Gastrocnemius medialis (tissue), 4 donors: ENCODE measurements at regions not wholly inside any gene's neighbourhood (a gene's known extent, or its start where the extent isn't known, plus 50 kb on each side); places are given as distances from the start of the nearest gene placed in this dataset.
"Not testable (repeated sequence)": the region's sequence is repeated elsewhere in the genome, so short reads cannot be mapped to it uniquely, and the experiment has no call there.

Source experiments
- ATAC-seq, 2 donors: fragments of 150-250 bp; one replicate each; pipeline ENCODE4 v1.9.1; 2016
- DNase-seq, 2 donors: peaks; one replicate each; pipeline ENCODE4 v3.0.0-alpha.2; 2019
- H3K27ac ChIP-seq, 4 donors: fragments of 200-600 bp; sonication (generic); 1 replicate in 1 of 4; 2 replicates in 3 of 4; pipeline ENCODE4 v1.5.1; 2016 to 2018; ENCODE audit warnings: mild to moderate bottlenecking in 2 of 4, moderate library complexity in 1 of 4
- H3K27me3 ChIP-seq, 3 donors: fragments of 200-600 bp; sonication (generic) in 2 of 3; 1 replicate in 1 of 3; 2 replicates in 2 of 3; pipeline versions ENCODE4 v1.5.1 to v1.6.0; 2016 to 2019; ENCODE audit warnings: mild to moderate bottlenecking in 1 of 3, moderate library complexity in 1 of 3
- H3K36me3 ChIP-seq, 2 donors: fragments of 200-600 bp; sonication (generic) in 1 of 2; one replicate each; pipeline ENCODE4 v1.5.1; 2017 to 2018
- H3K4me1 ChIP-seq, 2 donors: fragments of 200-600 bp; sonication (generic) in 1 of 2; one replicate each; pipeline ENCODE4 v1.5.1; 2016 to 2017; ENCODE audit warnings: mild to moderate bottlenecking in 2 of 2
- H3K4me3 ChIP-seq, 4 donors: fragments of 200-600 bp; sonication (generic) in 3 of 4; 1 replicate in 1 of 4; 2 replicates in 3 of 4; pipeline ENCODE4 v1.5.1; 2016 to 2019; ENCODE audit warnings: mild to moderate bottlenecking in 2 of 4
- H3K9me3 ChIP-seq, 3 donors: fragments of 200-600 bp; sonication (generic) in 2 of 3; 1 replicate in 1 of 3; 2 replicates in 2 of 3; pipeline ENCODE4 v1.5.1; 2016 to 2019
- POLR2A ChIP-seq, 2 donors: fragments of 450-650 bp; IDR thresholded peaks; one replicate each; pipeline ENCODE4 v1.6.1; 2017; ENCODE audit warnings: antibody characterized with exemption in 2 of 2, mild to moderate bottlenecking in 2 of 2, moderate library complexity in 2 of 2
- in situ Hi-C, 4 donors: fragments of 200-750 bp; cut with MboI; loops; one replicate each; pipeline versions ENCODE4 v1.15.0 to v1.8.0; 2017; ENCODE audit warnings: low sequenced_read_pairs in 4 of 4
- intact Hi-C: fragments of 100-400 bp; cut with DNase I; formaldehyde crosslinking; loops from one replicate; pipeline ENCODE4 v1.15.1; 2023; ENCODE audit warnings: low total_unique reads
- TF ChIP-seq, protein P1 (sequence below), 5 experiments: fragments of 450-650 bp in 3 of 5; fragments of 200-600 bp in 2 of 5; sonication (generic) in 2 of 5; IDR thresholded peaks in 4 of 5; conservative IDR thresholded peaks in 1 of 5; 1 replicate in 4 of 5; 2 replicates in 1 of 5; pipeline ENCODE4 v1.5.1; 2016 to 2019; ENCODE audit warnings: antibody characterized with exemption in 5 of 5, mild to moderate bottlenecking in 3 of 5, moderate library complexity in 3 of 5

DNA sequence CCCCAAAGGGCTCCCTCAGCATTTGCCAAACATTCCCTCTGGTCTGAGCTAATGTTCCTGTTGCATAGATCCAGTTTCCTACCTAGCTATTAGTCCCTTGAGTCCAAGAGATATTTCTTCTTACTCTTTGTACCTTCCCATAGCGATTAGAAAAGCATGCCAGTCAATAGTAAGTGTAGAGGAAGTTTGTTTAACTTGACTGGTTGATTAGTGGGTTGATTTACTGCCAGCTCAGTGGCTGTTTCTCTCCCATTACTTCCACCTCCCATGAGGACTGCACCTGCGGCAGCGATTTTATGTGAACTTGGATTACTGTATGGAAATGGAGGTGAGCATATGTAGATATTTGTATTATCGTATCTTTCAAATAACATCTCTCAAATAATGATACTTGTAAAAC is 1748.4 kb upstream of the CELF4 start:
- H3K27ac ChIP-seq = no peak overlapping the region
- DNase-seq (no peak), ATAC-seq (no peak)
- no peak for TF ChIP-seq POLR2A (IDR thresholded peaks at IDR 0.05)
- TF ChIP-seq, protein P1, sequence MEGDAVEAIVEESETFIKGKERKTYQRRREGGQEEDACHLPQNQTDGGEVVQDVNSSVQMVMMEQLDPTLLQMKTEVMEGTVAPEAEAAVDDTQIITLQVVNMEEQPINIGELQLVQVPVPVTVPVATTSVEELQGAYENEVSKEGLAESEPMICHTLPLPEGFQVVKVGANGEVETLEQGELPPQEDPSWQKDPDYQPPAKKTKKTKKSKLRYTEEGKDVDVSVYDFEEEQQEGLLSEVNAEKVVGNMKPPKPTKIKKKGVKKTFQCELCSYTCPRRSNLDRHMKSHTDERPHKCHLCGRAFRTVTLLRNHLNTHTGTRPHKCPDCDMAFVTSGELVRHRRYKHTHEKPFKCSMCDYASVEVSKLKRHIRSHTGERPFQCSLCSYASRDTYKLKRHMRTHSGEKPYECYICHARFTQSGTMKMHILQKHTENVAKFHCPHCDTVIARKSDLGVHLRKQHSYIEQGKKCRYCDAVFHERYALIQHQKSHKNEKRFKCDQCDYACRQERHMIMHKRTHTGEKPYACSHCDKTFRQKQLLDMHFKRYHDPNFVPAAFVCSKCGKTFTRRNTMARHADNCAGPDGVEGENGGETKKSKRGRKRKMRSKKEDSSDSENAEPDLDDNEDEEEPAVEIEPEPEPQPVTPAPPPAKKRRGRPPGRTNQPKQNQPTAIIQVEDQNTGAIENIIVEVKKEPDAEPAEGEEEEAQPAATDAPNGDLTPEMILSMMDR (IDR thresholded peaks at IDR 0.05 in 4 of 5, conservative IDR thresholded peaks at IDR 0.05 in 1 of 5) = no peak
- no peaks in the 10 kb centered on the region for H3K9me3 ChIP-seq
- no peaks in the 10 kb centered on the region for H3K4me1 ChIP-seq
- no peaks in the 10 kb centered on the region for H3K27me3 ChIP-seq
- intact Hi-C loops = no loop called here
- H3K4me3 ChIP-seq = no peak overlapping the region
- H3K36me3 ChIP-seq = no peaks in the 10 kb centered on the region
- in situ Hi-C loops = no loop called here

DNA sequence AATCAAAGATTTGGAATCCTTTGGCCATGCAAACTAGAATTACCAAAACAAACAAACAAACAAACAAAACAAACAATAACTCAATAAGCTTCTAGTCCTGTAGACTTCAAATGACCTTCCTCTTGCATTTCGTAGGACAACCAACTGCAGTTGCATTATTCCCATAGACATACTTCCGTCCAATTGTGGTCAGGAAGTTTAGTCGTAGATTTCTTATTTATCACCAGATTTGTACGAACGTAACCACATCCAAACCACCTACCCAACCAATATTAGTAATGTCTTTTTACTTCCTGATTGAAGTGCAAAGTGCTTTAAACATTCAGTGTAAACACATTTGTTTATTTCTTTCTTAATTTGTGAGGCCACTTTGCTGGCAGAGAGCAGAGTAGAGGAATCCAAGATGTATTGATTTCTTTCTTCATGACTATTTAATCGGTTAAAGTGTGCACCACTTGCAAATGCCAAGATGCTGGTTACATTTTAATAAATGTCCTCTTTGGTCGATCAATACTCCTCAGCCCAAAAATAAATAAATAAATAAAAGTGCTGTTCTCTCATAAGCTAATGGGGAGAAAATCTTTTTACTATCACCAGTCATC is 1745.6 kb upstream of the CELF4 start:
- intact Hi-C loops = no loop called here
- in situ Hi-C loops = no loop called here

DNA sequence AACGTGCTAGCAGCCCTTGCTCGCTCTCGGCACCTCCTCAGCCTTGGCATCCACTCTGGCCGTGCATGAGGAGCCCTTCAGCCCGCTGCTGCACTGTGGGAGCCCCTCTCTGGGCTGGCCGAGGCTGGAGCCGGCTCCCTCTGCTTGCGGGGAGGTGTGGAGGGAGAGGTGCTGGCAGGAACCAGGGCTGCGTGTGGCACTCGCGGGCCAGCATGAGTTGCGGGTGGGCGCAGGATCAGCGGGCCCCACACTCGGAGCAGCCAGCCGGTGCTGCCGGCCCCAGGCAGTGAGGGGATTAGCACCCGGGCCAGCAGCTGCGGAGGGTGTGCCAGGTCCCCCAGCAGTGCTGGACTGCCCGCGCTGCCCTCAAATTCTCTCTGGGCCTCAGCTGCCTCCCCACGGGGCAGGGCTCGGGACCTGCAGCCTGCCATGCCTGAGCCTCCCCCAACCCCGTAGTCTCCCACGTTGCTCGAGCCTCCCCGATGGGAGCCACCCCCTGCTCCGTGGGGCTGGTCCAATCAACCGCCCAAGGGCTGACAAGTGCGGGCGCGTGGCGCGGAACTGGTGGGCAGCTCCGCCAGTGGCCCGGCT is 1743.4 kb upstream of the CELF4 start:
- DNase-seq, H3K36me3 ChIP-seq, H3K9me3 ChIP-seq, H3K4me1 ChIP-seq, H3K4me3 ChIP-seq, intact Hi-C loops, H3K27ac ChIP-seq, H3K27me3 ChIP-seq, ATAC-seq, in situ Hi-C loops: not testable (repeated sequence)

More for the DNA sequence above, 1745.6 kb upstream of the CELF4 start:
- Histone ChIP-seq H3K36me3 (no peaks in the 10 kb centered on the region), H3K27ac (no peak overlapping the region), H3K9me3 (no peaks in the 10 kb centered on the region), H3K4me3 (no peak overlapping the region), H3K27me3 (no peaks in the 10 kb centered on the region), H3K4me1 (no peaks in the 10 kb centered on the region)
- DNase-seq (no peak), ATAC-seq (no peak)
- TF ChIP-seq POLR2A (IDR thresholded peaks at IDR 0.05) = no peak
- TF ChIP-seq, protein P1 (IDR thresholded peaks at IDR 0.05 in 4 of 5, conservative IDR thresholded peaks at IDR 0.05 in 1 of 5) = no peak

DNA sequence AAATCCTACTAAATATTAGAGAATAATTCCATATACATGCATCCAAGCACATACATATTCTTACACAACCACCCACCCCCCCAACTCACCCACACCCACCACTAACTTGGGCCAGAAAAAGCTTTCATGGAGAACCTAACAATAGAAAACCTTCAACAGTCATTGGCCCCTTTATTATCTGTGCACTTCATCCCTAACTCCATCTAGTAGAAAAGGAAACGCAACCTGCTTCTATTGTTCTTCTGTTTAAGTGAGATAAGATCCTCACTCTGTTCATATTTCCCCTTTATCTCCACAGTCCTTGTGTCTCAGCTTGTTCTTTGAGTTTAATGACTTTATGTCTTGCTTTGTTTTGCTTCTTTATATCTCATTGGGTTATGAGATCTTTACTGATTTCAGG is 1740.2 kb upstream of the CELF4 start:
- Histone ChIP-seq H3K36me3 (no peaks in the 10 kb centered on the region), H3K27me3 (no peaks in the 10 kb centered on the region), H3K4me3 (no peak overlapping the region), H3K27ac (no peak overlapping the region), H3K9me3 (no peaks in the 10 kb centered on the region), H3K4me1 (no peaks in the 10 kb centered on the region)
- intact Hi-C loops = no loop called here
- DNase-seq = no peak
- in situ Hi-C loops = no loop called here
- TF ChIP-seq POLR2A (IDR thresholded peaks at IDR 0.05) = no peak
- TF ChIP-seq, protein P1 (IDR thresholded peaks at IDR 0.05 in 4 of 5, conservative IDR thresholded peaks at IDR 0.05 in 1 of 5) = no peak
- ATAC-seq = no peak

DNA sequence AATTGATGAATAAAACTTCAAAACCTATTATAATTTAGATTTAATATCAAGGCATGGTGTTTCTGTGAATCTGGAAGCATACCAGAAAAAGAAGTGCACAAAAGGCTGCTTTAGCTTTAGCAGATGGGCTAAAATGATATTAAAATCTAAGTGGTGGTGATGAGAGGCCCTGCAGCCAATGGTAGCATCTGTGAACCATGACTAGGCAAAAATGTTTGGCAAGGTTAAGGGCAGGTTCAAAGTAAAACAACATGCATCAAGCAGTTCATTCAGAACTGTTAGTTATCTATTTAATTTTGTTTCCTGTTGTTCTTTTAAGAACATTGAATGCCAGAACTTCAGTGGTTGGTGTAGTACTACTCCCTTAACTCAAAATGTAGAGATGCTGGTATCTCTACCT is 1736.9 kb upstream of the CELF4 start:
- intact Hi-C loops = no loop called here
- Histone ChIP-seq H3K4me3 (no peak overlapping the region), H3K4me1 (no peaks in the 10 kb centered on the region), H3K36me3 (no peaks in the 10 kb centered on the region), H3K27ac (no peak overlapping the region), H3K9me3 (no peaks in the 10 kb centered on the region), H3K27me3 (no peaks in the 10 kb centered on the region)
- ATAC-seq (no peak), DNase-seq (no peak)
- no peak for TF ChIP-seq POLR2A (IDR thresholded peaks at IDR 0.05)
- in situ Hi-C loops = no loop called here

DNA sequence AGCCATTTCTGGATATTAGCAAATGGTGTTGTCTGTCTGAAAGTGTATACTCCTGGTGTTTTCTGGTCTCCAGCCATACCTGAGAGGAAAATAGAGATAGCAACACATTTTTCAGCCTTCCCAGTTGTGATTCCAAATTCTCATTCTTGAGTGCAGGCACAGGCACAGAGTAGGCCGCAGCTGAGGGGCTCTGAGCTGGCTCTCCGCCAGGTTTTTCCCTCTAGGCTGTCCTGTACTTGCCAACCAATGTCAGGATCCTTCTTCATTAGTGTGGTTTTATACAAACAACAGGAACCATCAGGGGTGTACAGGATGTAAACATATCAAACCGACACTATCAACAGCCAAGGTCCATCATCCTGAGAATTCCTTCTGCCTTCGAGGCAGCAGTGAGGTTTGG is 1733.6 kb upstream of the CELF4 start:
- ATAC-seq (no peak), DNase-seq (no peak)
- H3K27ac ChIP-seq = no peak overlapping the region
- H3K27me3 ChIP-seq = no peaks in the 10 kb centered on the region
- H3K4me1 ChIP-seq = no peaks in the 10 kb centered on the region
- H3K36me3 ChIP-seq = no peaks in the 10 kb centered on the region
- in situ Hi-C loops = no loop called here
- no peaks in the 10 kb centered on the region for H3K9me3 ChIP-seq
- TF ChIP-seq POLR2A (IDR thresholded peaks at IDR 0.05) = no peak
- TF ChIP-seq, protein P1 (IDR thresholded peaks at IDR 0.05 in 4 of 5, conservative IDR thresholded peaks at IDR 0.05 in 1 of 5) = no peak
- H3K4me3 ChIP-seq = no peak overlapping the region
- intact Hi-C loops = no loop called here
